ENCODE measurements at regions not wholly inside any gene's neighbourhood (a gene's known extent, or its start where the extent isn't known, plus 50 kb on each side); places are given as distances from the start of the nearest gene placed in this dataset.
"Not testable (repeated sequence)": the region's sequence is repeated elsewhere in the genome, so short reads cannot be mapped to it uniquely, and the experiment has no call there.

DNA sequence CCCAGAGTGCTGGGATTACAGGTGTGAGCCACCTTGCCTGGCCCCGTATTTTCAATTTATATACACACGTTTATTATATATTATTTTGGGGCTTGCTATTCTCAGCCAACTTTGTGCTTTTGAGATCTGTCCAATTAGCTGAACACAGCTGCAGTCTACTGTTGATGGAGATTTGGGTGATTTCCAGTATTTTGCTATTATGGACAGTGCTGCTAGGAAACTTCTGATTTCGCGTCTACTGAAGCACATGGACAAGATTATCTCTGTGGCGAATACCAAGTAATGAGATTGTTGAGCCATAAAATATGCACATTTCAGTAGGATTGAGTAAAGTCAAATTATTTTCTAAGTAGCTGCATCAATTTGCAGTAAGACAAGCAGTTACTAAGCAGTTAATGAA lies 1731.2 kb upstream of the CDH6 start:
- Histone ChIP-seq H3K9me3 (no peaks in the 10 kb centered on the region), H3K27ac (no peak overlapping the region), H3K36me3 (no peaks in the 10 kb centered on the region), H3K4me1 (replicated peaks) (no peaks in the 10 kb centered on the region), H3K4me3 (no peak overlapping the region), H3K27me3 (replicated peaks; ENCODE audit: insufficient read depth) (no peaks in the 10 kb centered on the region)
- intact Hi-C loops (cut with DNase I) = no loop called here
- TF ChIP-seq POLR2A (IDR thresholded peaks at IDR 0.05) (no peak), POLR2AphosphoS5 (IDR thresholded peaks at IDR 0.05) (no peak)
- TF ChIP-seq, protein P1, sequence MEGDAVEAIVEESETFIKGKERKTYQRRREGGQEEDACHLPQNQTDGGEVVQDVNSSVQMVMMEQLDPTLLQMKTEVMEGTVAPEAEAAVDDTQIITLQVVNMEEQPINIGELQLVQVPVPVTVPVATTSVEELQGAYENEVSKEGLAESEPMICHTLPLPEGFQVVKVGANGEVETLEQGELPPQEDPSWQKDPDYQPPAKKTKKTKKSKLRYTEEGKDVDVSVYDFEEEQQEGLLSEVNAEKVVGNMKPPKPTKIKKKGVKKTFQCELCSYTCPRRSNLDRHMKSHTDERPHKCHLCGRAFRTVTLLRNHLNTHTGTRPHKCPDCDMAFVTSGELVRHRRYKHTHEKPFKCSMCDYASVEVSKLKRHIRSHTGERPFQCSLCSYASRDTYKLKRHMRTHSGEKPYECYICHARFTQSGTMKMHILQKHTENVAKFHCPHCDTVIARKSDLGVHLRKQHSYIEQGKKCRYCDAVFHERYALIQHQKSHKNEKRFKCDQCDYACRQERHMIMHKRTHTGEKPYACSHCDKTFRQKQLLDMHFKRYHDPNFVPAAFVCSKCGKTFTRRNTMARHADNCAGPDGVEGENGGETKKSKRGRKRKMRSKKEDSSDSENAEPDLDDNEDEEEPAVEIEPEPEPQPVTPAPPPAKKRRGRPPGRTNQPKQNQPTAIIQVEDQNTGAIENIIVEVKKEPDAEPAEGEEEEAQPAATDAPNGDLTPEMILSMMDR (IDR thresholded peaks at IDR 0.05) = no peak
- 54% methylated on average over 5 of the region's 5 CpGs for WGBS
- DNase-seq (ENCODE audit: low spot score) = no peak

DNA sequence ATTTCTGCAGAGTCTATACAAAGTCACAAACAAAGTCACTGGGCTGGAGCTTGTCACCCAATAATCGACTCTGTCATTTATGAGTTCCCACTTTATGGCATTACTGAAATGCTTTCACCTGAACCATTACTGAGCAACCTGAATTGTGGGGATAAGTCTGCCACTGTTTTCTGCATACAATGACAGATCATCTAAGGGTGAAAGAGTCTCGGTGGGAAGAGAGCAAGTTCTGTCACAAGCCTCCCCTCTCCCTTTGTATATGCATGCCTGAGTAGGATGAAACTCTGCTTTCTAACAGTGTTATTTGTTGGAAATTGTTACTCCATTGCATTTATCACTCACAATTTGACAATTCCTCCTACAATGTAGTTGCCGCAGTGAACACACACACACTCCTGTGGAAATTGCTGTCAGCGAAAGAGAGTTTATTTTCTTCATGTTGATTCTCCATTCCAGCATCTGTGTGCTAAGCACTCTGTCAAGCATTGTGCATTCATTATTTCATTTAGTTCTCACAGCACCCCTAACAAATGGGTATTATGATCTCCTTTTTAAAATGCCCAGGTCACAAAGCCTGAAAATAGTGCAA lies 1732.4 kb upstream of the CDH6 start:
- H3K36me3 ChIP-seq = no peaks in the 10 kb centered on the region
- intact Hi-C loops (cut with DNase I) = no loop called here
- no peaks in the 10 kb centered on the region for H3K4me1 ChIP-seq (replicated peaks)
- H3K27me3 ChIP-seq (replicated peaks; ENCODE audit: insufficient read depth) = no peaks in the 10 kb centered on the region
- no peak for DNase-seq (ENCODE audit: low spot score)
- H3K9me3 ChIP-seq = no peaks in the 10 kb centered on the region
- no peak overlapping the region for H3K27ac ChIP-seq
- WGBS = 49% methylated on average over 4 of the region's 4 CpGs
- H3K4me3 ChIP-seq = no peak overlapping the region
- no peak for TF ChIP-seq POLR2AphosphoS5 (IDR thresholded peaks at IDR 0.05)
- TF ChIP-seq, protein P1 (IDR thresholded peaks at IDR 0.05) = no peak
- TF ChIP-seq POLR2A (IDR thresholded peaks at IDR 0.05) = no peak

DNA sequence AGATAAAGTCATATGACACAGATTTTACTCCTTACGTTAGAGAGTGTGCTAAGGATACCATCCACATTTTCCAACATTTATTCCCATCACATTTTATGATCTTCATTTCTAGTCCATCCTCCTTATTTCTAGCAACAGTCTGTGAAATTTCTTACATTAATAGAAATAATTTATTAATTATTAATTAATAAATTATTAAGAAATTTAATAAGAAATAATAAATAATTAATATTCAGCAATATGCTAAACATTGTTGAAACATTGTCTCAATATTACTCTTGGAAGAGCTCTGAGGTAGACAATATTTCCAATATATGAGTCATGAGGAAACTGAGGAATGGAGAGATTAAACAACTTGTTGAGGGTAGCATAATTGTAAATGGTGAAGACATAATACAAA lies 1742.5 kb upstream of the CDH6 start:
- H3K27me3 ChIP-seq (replicated peaks; ENCODE audit: insufficient read depth); H3K36me3 ChIP-seq; DNase-seq (ENCODE audit: low spot score); H3K4me3 ChIP-seq; intact Hi-C loops (cut with DNase I); H3K4me1 ChIP-seq (replicated peaks); H3K9me3 ChIP-seq; H3K27ac ChIP-seq: not testable (repeated sequence)
- 86% methylated on average over 1 of the region's 1 CpG for WGBS

DNA sequence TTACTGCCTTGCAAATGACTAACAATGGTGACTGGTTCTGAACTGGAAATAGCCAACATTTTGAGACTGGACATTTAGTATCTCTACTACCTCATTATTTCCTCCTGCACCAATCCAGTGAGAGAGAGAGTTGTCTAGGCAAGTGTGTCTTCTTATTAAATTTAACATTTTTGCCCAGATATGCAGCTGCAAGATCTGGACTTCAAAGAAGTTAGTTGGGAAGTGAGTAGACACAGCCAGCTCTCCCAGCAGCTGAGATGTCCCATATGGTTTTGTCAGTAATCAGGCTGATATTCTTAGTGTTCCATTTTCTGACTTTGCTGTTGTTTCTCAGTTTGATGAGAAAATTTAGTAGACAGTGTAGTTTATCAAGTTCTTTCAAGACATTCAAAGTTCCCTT lies 1778.8 kb upstream of the CDH6 start:
- Histone ChIP-seq H3K9me3 (no peaks in the 10 kb centered on the region), H3K36me3 (no peaks in the 10 kb centered on the region), H3K4me1 (replicated peaks) (no peaks in the 10 kb centered on the region), H3K4me3 (no peak overlapping the region), H3K27me3 (replicated peaks; ENCODE audit: insufficient read depth) (no peaks in the 10 kb centered on the region), H3K27ac (no peak overlapping the region)
- intact Hi-C loops (cut with DNase I) = no loop called here
- no peak for TF ChIP-seq POLR2AphosphoS5 (IDR thresholded peaks at IDR 0.05)
- TF ChIP-seq, protein P1 (IDR thresholded peaks at IDR 0.05) = no peak
- no peak for TF ChIP-seq POLR2A (IDR thresholded peaks at IDR 0.05)
- no peak for DNase-seq (ENCODE audit: low spot score)

DNA sequence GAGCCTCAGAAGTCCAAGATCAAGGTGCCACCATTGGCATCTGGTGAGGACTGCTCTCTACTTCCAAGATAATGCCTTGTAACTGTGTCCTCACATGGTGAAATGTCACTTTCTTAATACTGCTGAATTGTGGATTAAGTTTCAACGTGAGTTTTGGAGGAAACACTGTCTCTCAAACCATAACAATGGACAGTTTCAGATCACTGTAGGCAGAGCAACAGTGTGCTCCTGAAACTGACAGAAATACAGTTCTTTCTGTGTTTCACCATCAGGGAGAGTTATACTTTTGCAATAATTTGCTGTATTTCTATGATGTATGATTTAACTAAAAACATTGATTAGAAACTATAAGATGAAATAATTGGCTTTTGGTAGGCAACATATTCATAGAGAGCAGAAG lies 1780.5 kb upstream of the CDH6 start:
- intact Hi-C loops (cut with DNase I) = no loop called here
- WGBS = 17% methylated on average over 1 of the region's 1 CpG
- Histone ChIP-seq H3K4me3 (no peak overlapping the region), H3K27ac (no peak overlapping the region), H3K36me3 (no peaks in the 10 kb centered on the region), H3K4me1 (replicated peaks) (no peaks in the 10 kb centered on the region), H3K9me3 (no peaks in the 10 kb centered on the region), H3K27me3 (replicated peaks; ENCODE audit: insufficient read depth) (no peaks in the 10 kb centered on the region)
- TF ChIP-seq POLR2A (IDR thresholded peaks at IDR 0.05) = no peak
- TF ChIP-seq, protein P1 (IDR thresholded peaks at IDR 0.05) = no peak
- no peak for TF ChIP-seq POLR2AphosphoS5 (IDR thresholded peaks at IDR 0.05)
- no peak for DNase-seq (ENCODE audit: low spot score)

All from prostate gland (tissue), 2 donors.